ENCODE measurements at regions not wholly inside any gene's neighbourhood (a gene's known extent, or its start where the extent isn't known, plus 50 kb on each side); places are given as distances from the start of the nearest gene placed in this dataset.

DNA sequence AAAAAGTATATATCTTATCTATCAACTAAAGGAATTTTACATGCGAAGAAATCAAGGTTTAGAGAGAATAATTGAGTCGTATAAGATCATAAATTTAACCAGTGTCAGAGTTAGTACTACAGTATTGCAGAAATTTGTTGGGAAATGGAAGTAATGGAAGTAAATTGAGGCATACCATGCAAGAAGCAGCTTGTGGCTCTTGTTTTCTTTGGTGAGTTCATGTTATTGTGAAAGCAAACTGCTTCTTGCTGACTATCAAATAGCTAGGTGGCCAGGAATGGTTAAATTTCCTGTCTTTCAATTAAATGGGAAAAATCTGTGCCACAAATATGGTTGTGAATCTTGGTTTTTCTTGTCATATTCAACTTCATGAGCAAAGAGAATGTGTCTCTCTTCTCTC, 652.7 kb downstream of the LMO4 start:
- H2AFZ ChIP-seq (ENCODE audit: low read length): no peak overlapping the region
- no peaks in the 10 kb centered on the region for H3K36me3 ChIP-seq (ENCODE audit: insufficient read depth, low read length)
- no peak overlapping the region for H3K4me2 ChIP-seq (ENCODE audit: low read length)
- no peaks in the 10 kb centered on the region for H3K9me3 ChIP-seq (ENCODE audit: low read length)
- H3K9ac ChIP-seq (ENCODE audit: low read length): no peak overlapping the region
- H4K20me1 ChIP-seq (ENCODE audit: insufficient read depth, low read length): no peaks in the 10 kb centered on the region
- H3K27ac ChIP-seq (ENCODE audit: low read depth, low read length, poor library complexity, severe bottlenecking): no peak overlapping the region
- H3K4me1 ChIP-seq (ENCODE audit: insufficient read depth, low read length, severe bottlenecking): no peaks in the 10 kb centered on the region
- TF ChIP-seq, protein P1, sequence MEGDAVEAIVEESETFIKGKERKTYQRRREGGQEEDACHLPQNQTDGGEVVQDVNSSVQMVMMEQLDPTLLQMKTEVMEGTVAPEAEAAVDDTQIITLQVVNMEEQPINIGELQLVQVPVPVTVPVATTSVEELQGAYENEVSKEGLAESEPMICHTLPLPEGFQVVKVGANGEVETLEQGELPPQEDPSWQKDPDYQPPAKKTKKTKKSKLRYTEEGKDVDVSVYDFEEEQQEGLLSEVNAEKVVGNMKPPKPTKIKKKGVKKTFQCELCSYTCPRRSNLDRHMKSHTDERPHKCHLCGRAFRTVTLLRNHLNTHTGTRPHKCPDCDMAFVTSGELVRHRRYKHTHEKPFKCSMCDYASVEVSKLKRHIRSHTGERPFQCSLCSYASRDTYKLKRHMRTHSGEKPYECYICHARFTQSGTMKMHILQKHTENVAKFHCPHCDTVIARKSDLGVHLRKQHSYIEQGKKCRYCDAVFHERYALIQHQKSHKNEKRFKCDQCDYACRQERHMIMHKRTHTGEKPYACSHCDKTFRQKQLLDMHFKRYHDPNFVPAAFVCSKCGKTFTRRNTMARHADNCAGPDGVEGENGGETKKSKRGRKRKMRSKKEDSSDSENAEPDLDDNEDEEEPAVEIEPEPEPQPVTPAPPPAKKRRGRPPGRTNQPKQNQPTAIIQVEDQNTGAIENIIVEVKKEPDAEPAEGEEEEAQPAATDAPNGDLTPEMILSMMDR (IDR thresholded peaks at IDR 0.05; ENCODE audit: low read length): no peak
- no peak for TF ChIP-seq EZH2 (IDR thresholded peaks at IDR 0.05; ENCODE audit: borderline replicate concordance, low read length)
- 0 out of 2 replicates have a peak, but pooled peaks cover 4% of the 10 kb centered on the region for H3K27me3 ChIP-seq (ENCODE audit: insufficient read depth, low read length)
- no peaks in the 10 kb centered on the region for H3F3A ChIP-seq (ENCODE audit: insufficient read depth, low read length)
- no peaks in the 10 kb centered on the region for H3K9me2 ChIP-seq (ENCODE audit: low read depth, low read length)
- no peak overlapping the region for H3K4me3 ChIP-seq (ENCODE audit: low read depth, low read length, poor library complexity, severe bottlenecking)
- no peaks in the 10 kb centered on the region for H3K79me2 ChIP-seq (ENCODE audit: insufficient read depth, low read length)

DNA sequence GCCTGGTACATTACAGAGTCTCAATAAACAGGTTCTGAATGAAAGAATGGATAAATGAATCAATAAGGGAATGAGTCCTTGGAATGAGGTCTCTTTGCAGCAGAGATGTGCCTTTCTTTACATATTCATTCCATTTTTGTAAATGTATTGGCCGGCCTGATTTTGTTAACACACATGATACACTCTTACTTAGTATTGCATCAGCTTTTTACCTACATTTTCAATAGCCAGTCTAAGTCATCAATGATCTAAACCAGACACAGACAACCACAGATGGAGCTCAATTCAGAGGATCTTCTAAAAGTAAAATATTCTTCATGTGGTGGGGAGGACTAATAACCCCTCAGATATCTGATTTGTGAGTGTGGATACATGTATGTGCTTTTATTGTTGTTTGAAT, 653.1 kb downstream of the LMO4 start:
- Histone ChIP-seq H3K79me2 (ENCODE audit: insufficient read depth, low read length) (no peaks in the 10 kb centered on the region), H2AFZ (ENCODE audit: low read length) (no peak overlapping the region), H3K9me2 (ENCODE audit: low read depth, low read length) (no peaks in the 10 kb centered on the region), H3K4me3 (ENCODE audit: low read depth, low read length, poor library complexity, severe bottlenecking) (no peak overlapping the region), H3F3A (ENCODE audit: insufficient read depth, low read length) (no peaks in the 10 kb centered on the region), H3K9ac (ENCODE audit: low read length) (no peak overlapping the region), H3K9me3 (ENCODE audit: low read length) (no peaks in the 10 kb centered on the region), H3K4me1 (ENCODE audit: insufficient read depth, low read length, severe bottlenecking) (no peaks in the 10 kb centered on the region), H4K20me1 (ENCODE audit: insufficient read depth, low read length) (no peaks in the 10 kb centered on the region), H3K36me3 (ENCODE audit: insufficient read depth, low read length) (no peaks in the 10 kb centered on the region), H3K27ac (ENCODE audit: low read depth, low read length, poor library complexity, severe bottlenecking) (no peak overlapping the region), H3K4me2 (ENCODE audit: low read length) (no peak overlapping the region), H3K27me3 (ENCODE audit: insufficient read depth, low read length) (0 out of 2 replicates have a peak, but pooled peaks cover 4% of the 10 kb centered on the region)
- TF ChIP-seq, protein P1 (IDR thresholded peaks at IDR 0.05; ENCODE audit: low read length): no peak
- no peak for TF ChIP-seq EZH2 (IDR thresholded peaks at IDR 0.05; ENCODE audit: borderline replicate concordance, low read length)

DNA sequence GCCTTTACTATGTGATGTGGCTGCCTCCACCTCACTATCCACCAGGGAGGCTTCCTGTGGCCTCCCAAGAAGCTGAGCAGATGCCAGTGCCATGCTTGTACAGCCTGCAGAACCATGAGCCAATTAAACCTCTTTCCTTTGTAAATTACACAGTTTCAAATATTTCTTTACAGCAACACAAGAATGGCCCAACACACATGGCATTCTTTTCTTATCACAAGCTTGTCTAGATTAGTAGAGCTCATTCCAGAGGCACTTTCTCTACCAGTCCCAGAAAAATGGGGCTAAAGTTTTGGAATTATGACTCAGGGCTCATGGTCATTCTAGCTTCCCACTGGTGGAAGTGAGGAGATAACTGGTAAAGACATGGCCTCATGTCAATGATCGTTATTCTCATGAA, 655.2 kb downstream of the LMO4 start:
- H3K9ac ChIP-seq (ENCODE audit: low read length): no peak overlapping the region
- H3K4me2 ChIP-seq (ENCODE audit: low read length): no peak overlapping the region
- no peak overlapping the region for H2AFZ ChIP-seq (ENCODE audit: low read length)
- no peaks in the 10 kb centered on the region for H3K4me1 ChIP-seq (ENCODE audit: insufficient read depth, low read length, severe bottlenecking)
- H3K27ac ChIP-seq (ENCODE audit: low read depth, low read length, poor library complexity, severe bottlenecking): no peak overlapping the region
- no peaks in the 10 kb centered on the region for H3F3A ChIP-seq (ENCODE audit: insufficient read depth, low read length)
- 0 out of 2 replicates have a peak, but pooled peaks cover 4% of the 10 kb centered on the region for H3K27me3 ChIP-seq (ENCODE audit: insufficient read depth, low read length)
- no peaks in the 10 kb centered on the region for H4K20me1 ChIP-seq (ENCODE audit: insufficient read depth, low read length)
- no peaks in the 10 kb centered on the region for H3K9me3 ChIP-seq (ENCODE audit: low read length)
- TF ChIP-seq, protein P1 (IDR thresholded peaks at IDR 0.05; ENCODE audit: low read length): no peak
- no peak for TF ChIP-seq EZH2 (IDR thresholded peaks at IDR 0.05; ENCODE audit: borderline replicate concordance, low read length)
- H3K4me3 ChIP-seq (ENCODE audit: low read depth, low read length, poor library complexity, severe bottlenecking): no peak overlapping the region
- H3K79me2 ChIP-seq (ENCODE audit: insufficient read depth, low read length): no peaks in the 10 kb centered on the region
- H3K9me2 ChIP-seq (ENCODE audit: low read depth, low read length): no peaks in the 10 kb centered on the region
- no peaks in the 10 kb centered on the region for H3K36me3 ChIP-seq (ENCODE audit: insufficient read depth, low read length)

Data from OCI-LY1 (cell line).